ENCODE measurements at regions not wholly inside any gene's neighbourhood (a gene's known extent, or its start where the extent isn't known, plus 50 kb on each side); places are given as distances from the start of the nearest gene placed in this dataset.

DNA sequence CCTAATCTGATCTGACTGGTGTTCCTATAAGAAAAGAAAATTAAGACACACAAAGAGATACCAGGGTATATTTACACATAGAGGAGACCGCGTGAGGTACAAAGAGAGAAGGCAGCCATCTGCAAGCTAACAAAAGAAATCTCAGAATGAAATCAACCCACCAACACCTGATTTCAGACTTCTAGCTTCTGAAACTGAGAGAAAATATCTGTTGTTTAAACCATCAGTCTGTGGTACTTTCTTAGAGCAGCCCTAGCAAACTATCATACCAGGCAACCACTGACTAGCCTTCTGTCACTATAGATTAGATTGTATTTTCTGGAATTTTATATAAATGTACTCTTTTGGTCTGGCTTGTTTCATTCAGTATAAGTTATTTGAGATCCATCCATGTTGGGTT lies 779.3 kb upstream of the ACO1 start:
- H3K27me3 ChIP-seq (ENCODE audit: insufficient read depth, low read length), result no peaks in the 10 kb centered on the region
- H3K4me1 ChIP-seq (ENCODE audit: insufficient read depth, low read length, severe bottlenecking), result no peaks in the 10 kb centered on the region
- TF ChIP-seq EZH2 (IDR thresholded peaks at IDR 0.05; ENCODE audit: borderline replicate concordance, low read length), result no peak
- TF ChIP-seq, protein P1, sequence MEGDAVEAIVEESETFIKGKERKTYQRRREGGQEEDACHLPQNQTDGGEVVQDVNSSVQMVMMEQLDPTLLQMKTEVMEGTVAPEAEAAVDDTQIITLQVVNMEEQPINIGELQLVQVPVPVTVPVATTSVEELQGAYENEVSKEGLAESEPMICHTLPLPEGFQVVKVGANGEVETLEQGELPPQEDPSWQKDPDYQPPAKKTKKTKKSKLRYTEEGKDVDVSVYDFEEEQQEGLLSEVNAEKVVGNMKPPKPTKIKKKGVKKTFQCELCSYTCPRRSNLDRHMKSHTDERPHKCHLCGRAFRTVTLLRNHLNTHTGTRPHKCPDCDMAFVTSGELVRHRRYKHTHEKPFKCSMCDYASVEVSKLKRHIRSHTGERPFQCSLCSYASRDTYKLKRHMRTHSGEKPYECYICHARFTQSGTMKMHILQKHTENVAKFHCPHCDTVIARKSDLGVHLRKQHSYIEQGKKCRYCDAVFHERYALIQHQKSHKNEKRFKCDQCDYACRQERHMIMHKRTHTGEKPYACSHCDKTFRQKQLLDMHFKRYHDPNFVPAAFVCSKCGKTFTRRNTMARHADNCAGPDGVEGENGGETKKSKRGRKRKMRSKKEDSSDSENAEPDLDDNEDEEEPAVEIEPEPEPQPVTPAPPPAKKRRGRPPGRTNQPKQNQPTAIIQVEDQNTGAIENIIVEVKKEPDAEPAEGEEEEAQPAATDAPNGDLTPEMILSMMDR (IDR thresholded peaks at IDR 0.05; ENCODE audit: low read length), result no peak
- no peak overlapping the region for H3K4me2 ChIP-seq (ENCODE audit: low read length)
- no peaks in the 10 kb centered on the region for H3F3A ChIP-seq (ENCODE audit: insufficient read depth, low read length)
- H3K9me3 ChIP-seq (ENCODE audit: low read length), result no peaks in the 10 kb centered on the region
- no peak overlapping the region for H3K9ac ChIP-seq (ENCODE audit: low read length)
- no peak overlapping the region for H3K27ac ChIP-seq (ENCODE audit: low read depth, low read length, poor library complexity, severe bottlenecking)
- H3K36me3 ChIP-seq (ENCODE audit: insufficient read depth, low read length), result no peaks in the 10 kb centered on the region
- H4K20me1 ChIP-seq (ENCODE audit: insufficient read depth, low read length), result no peaks in the 10 kb centered on the region
- no peaks in the 10 kb centered on the region for H3K79me2 ChIP-seq (ENCODE audit: insufficient read depth, low read length)
- H3K4me3 ChIP-seq (ENCODE audit: low read depth, low read length, poor library complexity, severe bottlenecking), result no peak overlapping the region
- no peak overlapping the region for H2AFZ ChIP-seq (ENCODE audit: low read length)
- H3K9me2 ChIP-seq (ENCODE audit: low read depth, low read length), result no peaks in the 10 kb centered on the region

DNA sequence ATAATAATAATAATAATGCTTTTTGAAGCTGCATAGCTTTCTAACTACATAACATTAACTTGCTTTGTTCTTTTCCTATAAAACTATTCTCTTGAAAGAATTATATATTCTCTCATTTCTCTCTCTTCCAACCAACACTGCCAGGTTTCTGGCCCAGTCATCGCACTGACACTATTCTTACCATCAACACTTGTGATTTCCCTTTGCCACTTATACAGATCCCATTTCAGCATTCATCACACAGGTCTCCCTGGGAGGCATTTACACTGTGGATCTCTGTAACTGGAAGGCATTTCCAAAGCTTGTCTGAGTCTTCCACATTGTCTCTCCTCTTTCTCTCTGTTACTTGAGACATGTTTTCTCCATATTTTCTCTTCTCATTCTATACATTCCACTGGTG lies 777.8 kb upstream of the ACO1 start:
- Histone ChIP-seq H3K27me3 (ENCODE audit: insufficient read depth, low read length) (no peaks in the 10 kb centered on the region), H3K79me2 (ENCODE audit: insufficient read depth, low read length) (no peaks in the 10 kb centered on the region), H3F3A (ENCODE audit: insufficient read depth, low read length) (no peaks in the 10 kb centered on the region), H3K9me3 (ENCODE audit: low read length) (no peaks in the 10 kb centered on the region), H2AFZ (ENCODE audit: low read length) (no peak overlapping the region), H3K4me1 (ENCODE audit: insufficient read depth, low read length, severe bottlenecking) (no peaks in the 10 kb centered on the region), H3K4me3 (ENCODE audit: low read depth, low read length, poor library complexity, severe bottlenecking) (no peak overlapping the region), H3K9ac (ENCODE audit: low read length) (no peak overlapping the region), H3K27ac (ENCODE audit: low read depth, low read length, poor library complexity, severe bottlenecking) (no peak overlapping the region), H3K36me3 (ENCODE audit: insufficient read depth, low read length) (no peaks in the 10 kb centered on the region), H3K9me2 (ENCODE audit: low read depth, low read length) (no peaks in the 10 kb centered on the region), H3K4me2 (ENCODE audit: low read length) (no peak overlapping the region), H4K20me1 (ENCODE audit: insufficient read depth, low read length) (no peaks in the 10 kb centered on the region)
- no peak for TF ChIP-seq EZH2 (IDR thresholded peaks at IDR 0.05; ENCODE audit: borderline replicate concordance, low read length)
- TF ChIP-seq, protein P1 (IDR thresholded peaks at IDR 0.05; ENCODE audit: low read length), result no peak

DNA sequence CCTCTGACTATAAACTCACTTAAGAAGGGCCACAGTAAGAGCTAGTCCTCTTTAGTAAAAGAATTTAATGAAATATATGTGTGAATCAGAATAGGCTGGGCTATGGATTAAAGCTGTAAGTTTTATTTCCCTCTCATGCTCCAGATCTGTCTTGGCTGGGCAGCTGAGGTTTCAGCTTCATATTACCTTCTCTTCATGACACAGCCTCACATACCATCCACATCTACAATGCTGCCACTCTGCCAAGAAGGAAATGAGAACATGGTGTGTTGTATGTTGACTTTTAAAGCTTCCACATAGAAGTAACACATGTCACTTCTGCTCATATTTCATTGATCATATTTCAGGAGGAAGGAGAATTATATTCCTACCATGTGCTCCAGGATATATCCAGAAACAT lies 776.0 kb upstream of the ACO1 start:
- TF ChIP-seq, protein P1 (IDR thresholded peaks at IDR 0.05; ENCODE audit: low read length), result no peak
- no peak for TF ChIP-seq EZH2 (IDR thresholded peaks at IDR 0.05; ENCODE audit: borderline replicate concordance, low read length)

More for the DNA sequence above, 776.0 kb upstream of the ACO1 start:
- Histone ChIP-seq H3K27me3 (ENCODE audit: insufficient read depth, low read length) (no peaks in the 10 kb centered on the region), H3K4me1 (ENCODE audit: insufficient read depth, low read length, severe bottlenecking) (no peaks in the 10 kb centered on the region), H3K79me2 (ENCODE audit: insufficient read depth, low read length) (no peaks in the 10 kb centered on the region), H3K27ac (ENCODE audit: low read depth, low read length, poor library complexity, severe bottlenecking) (no peak overlapping the region), H3K9me2 (ENCODE audit: low read depth, low read length) (no peaks in the 10 kb centered on the region), H3K9me3 (ENCODE audit: low read length) (no peaks in the 10 kb centered on the region), H3K4me2 (ENCODE audit: low read length) (no peak overlapping the region), H2AFZ (ENCODE audit: low read length) (no peak overlapping the region), H3K4me3 (ENCODE audit: low read depth, low read length, poor library complexity, severe bottlenecking) (no peak overlapping the region), H4K20me1 (ENCODE audit: insufficient read depth, low read length) (no peaks in the 10 kb centered on the region), H3F3A (ENCODE audit: insufficient read depth, low read length) (no peaks in the 10 kb centered on the region), H3K9ac (ENCODE audit: low read length) (no peak overlapping the region), H3K36me3 (ENCODE audit: insufficient read depth, low read length) (no peaks in the 10 kb centered on the region)
